ENCODE measurements at regions not wholly inside any gene's neighbourhood (a gene's known extent, or its start where the extent isn't known, plus 50 kb on each side); places are given as distances from the start of the nearest gene placed in this dataset.

DNA sequence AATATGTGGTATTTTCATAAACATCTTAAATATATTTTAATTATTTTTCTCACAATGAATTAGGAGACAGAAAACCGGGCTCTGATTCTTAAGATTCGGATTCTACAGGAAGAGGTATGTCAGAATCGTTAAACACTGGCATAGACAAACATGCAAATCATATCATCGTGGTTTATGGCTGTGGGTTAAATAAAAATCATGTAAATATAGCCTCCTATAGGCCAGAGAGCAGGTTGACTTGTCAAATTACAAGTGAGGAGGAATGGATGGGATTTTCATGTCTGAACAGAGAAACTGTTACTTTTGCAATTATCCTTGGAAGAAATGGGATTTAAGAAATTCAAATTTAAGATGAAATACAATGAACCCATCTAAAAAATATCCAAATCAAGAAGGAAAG lies 74.9 kb upstream of the BCAT1 start:
- Mint-ChIP-seq H3K36me3 (ENCODE audit: low read depth) (no peaks in the 10 kb centered on the region), H3K9me3 (peaks cover 2% of the 10 kb centered on the region), H3K27me3 (ENCODE audit: low read depth) (no peaks in the 10 kb centered on the region), H3K4me1 (no peaks in the 10 kb centered on the region), H3K4me3 (no peak overlapping the region), H3K27ac (ENCODE audit: unreplicated experiment) (no peak overlapping the region)
- DNase-seq (ENCODE audit: low read depth, low spot score), result no peak
- TF ChIP-seq, protein P1, sequence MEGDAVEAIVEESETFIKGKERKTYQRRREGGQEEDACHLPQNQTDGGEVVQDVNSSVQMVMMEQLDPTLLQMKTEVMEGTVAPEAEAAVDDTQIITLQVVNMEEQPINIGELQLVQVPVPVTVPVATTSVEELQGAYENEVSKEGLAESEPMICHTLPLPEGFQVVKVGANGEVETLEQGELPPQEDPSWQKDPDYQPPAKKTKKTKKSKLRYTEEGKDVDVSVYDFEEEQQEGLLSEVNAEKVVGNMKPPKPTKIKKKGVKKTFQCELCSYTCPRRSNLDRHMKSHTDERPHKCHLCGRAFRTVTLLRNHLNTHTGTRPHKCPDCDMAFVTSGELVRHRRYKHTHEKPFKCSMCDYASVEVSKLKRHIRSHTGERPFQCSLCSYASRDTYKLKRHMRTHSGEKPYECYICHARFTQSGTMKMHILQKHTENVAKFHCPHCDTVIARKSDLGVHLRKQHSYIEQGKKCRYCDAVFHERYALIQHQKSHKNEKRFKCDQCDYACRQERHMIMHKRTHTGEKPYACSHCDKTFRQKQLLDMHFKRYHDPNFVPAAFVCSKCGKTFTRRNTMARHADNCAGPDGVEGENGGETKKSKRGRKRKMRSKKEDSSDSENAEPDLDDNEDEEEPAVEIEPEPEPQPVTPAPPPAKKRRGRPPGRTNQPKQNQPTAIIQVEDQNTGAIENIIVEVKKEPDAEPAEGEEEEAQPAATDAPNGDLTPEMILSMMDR (conservative IDR thresholded peaks at IDR 0.05), result no peak

DNA sequence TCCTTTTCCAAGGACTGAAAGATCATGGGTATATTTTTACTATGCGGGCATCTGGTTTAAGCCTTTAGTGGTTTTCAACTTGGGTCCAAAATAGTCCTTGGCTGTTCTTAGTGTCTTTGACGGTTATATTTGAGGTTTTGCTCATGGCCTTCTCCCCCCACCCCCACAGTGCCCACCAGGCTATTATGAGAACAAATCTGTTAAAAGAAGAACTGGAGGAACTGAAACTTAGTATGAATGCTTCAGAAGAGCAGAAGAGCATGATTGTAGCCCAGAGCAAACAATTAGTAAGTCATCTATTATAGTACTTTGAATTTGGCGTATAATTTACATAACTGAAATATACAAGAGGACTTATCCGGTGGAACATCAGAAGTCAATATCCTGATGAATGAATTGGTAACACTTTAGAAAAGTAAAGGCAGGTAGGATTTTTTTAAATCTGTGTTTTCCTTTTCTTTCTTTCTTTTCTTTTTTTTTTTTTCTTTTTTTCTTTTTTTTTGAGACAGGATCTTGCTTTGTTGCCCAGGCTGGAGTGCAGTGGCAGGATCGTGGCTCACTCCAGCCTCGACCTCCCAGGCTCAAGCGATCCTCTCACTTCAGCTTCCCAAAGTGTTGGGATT lies 71.8 kb upstream of the BCAT1 start:
- Mint-ChIP-seq H3K9me3 (peaks cover 2% of the 10 kb centered on the region), H3K4me3 (no peak overlapping the region), H3K36me3 (ENCODE audit: low read depth) (no peaks in the 10 kb centered on the region), H3K27me3 (ENCODE audit: low read depth) (no peaks in the 10 kb centered on the region), H3K27ac (ENCODE audit: unreplicated experiment) (no peak overlapping the region), H3K4me1 (no peaks in the 10 kb centered on the region)
- DNase-seq (ENCODE audit: low read depth, low spot score), result no peak
- TF ChIP-seq, protein P1 (conservative IDR thresholded peaks at IDR 0.05), result no peak

DNA sequence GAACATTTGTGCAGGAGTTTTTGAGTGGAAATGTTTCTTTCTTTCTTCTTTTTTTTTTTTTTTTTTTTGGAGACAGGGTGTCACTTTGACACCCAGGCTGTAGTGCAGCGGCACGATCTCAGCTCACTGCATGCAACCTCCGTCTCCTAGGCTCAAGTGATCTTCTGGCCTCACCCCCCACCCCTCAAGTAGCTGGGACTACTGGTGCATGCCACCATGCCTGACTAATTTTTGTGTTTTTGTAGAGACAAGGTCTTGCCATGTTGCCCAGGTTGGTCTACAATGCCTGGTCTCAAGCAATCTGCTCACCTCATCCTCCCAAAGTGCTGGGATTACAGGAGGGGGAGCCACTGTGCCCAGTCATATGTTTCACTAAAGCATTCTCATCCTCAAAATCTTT lies 69.2 kb upstream of the BCAT1 start:
- DNase-seq (ENCODE audit: low read depth, low spot score), result no peak
- no peaks in the 10 kb centered on the region for H3K36me3 Mint-ChIP-seq (ENCODE audit: low read depth)

DNA sequence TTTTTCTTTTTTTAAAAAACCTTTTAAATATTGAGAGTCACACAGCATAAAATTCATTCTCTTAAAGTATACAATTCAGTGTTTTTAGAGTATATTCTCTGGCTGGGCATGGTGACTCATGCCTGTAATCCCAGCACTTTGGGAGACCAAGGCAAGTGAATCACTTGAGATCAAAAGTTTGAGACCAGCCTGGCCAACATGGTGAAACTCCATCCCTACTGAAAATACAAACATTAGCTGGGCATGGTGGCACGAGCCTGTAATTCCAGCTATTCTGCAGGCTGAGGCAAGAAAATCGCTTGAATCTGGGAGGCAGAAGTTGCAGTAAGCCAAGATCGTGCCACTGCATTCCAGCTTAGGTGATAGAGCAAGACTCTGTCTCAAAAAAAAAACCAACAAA lies 68.4 kb upstream of the BCAT1 start:
- TF ChIP-seq, protein P1 (conservative IDR thresholded peaks at IDR 0.05), result no peak
- H3K27me3 Mint-ChIP-seq (ENCODE audit: low read depth), result no peaks in the 10 kb centered on the region
- H3K4me3 Mint-ChIP-seq, result no peak overlapping the region

More for the DNA sequence above, 69.2 kb upstream of the BCAT1 start:
- H3K9me3 Mint-ChIP-seq, result peaks cover 2% of the 10 kb centered on the region
- no peak overlapping the region for H3K27ac Mint-ChIP-seq (ENCODE audit: unreplicated experiment)
- no peak overlapping the region for H3K4me3 Mint-ChIP-seq
- TF ChIP-seq, protein P1 (conservative IDR thresholded peaks at IDR 0.05), result no peak
- no peaks in the 10 kb centered on the region for H3K27me3 Mint-ChIP-seq (ENCODE audit: low read depth)
- no peaks in the 10 kb centered on the region for H3K4me1 Mint-ChIP-seq

DNA sequence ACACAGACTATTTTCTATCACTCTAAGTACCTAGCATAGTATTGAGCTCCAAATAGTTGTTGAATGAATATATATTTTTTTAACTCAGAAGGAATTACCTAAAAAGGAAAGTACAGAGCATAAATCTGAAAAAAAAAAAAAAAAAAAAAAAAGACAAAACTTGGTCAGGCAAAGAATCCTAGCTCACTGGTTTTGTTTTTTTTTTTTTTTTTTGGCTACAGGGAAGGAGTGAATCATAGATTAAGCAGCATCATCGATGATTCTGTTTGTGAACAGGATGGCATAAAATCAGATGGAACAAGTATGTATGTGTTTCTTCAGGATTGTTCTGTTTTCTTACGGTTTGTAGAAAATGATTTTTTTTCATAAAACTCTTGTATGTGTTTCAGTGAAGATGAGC lies 66.1 kb upstream of the BCAT1 start:
- Mint-ChIP-seq H3K36me3 (ENCODE audit: low read depth) (no peaks in the 10 kb centered on the region), H3K9me3 (no peaks in the 10 kb centered on the region), H3K27me3 (ENCODE audit: low read depth) (no peaks in the 10 kb centered on the region), H3K4me1 (no peaks in the 10 kb centered on the region), H3K27ac (ENCODE audit: unreplicated experiment) (no peak overlapping the region), H3K4me3 (no peak overlapping the region)
- no peak for DNase-seq (ENCODE audit: low read depth, low spot score)
- TF ChIP-seq, protein P1 (conservative IDR thresholded peaks at IDR 0.05), result no peak

More for the DNA sequence above, 68.4 kb upstream of the BCAT1 start:
- Mint-ChIP-seq H3K27ac (ENCODE audit: unreplicated experiment) (no peak overlapping the region), H3K9me3 (peaks cover 2% of the 10 kb centered on the region), H3K4me1 (no peaks in the 10 kb centered on the region), H3K36me3 (ENCODE audit: low read depth) (no peaks in the 10 kb centered on the region)
- DNase-seq (ENCODE audit: low read depth, low spot score), result no peak

All from neural crest cell (in vitro differentiated cells).